ENCODE measurements at regions not wholly inside any gene's neighbourhood (a gene's known extent, or its start where the extent isn't known, plus 50 kb on each side); places are given as distances from the start of the nearest gene placed in this dataset.
"Not testable (repeated sequence)": the region's sequence is repeated elsewhere in the genome, so short reads cannot be mapped to it uniquely, and the experiment has no call there.

DNA sequence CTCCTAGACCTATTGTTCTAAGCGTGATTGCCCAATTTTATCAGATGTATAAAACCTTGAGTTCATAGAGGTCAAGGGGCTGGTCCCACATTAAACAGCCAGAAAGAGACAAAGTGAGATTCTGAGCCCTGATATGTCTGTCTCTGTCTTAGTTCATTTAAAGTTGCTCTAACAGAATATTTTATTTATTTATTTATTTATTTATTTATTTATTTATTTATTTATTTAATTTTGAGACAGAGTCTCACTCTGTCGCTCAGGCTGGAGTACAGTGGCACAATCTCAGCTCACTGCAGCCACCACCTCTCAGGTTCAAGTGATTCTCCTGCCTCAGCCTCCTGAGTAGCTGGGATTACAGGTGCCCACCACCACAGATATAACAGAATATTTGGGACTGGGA, 1999.6 kb upstream of the WWC1 start:
- TF ChIP-seq POLR2A (IDR thresholded peaks at IDR 0.05; ENCODE audit: low read length); GATA1 (IDR thresholded peaks at IDR 0.05; ENCODE audit: low read depth, low read length): not testable (repeated sequence)
